A673 (cell line): ENCODE measurements at regions not wholly inside any gene's neighbourhood (a gene's known extent, or its start where the extent isn't known, plus 50 kb on each side); places are given as distances from the start of the nearest gene placed in this dataset.

ENCODE experiments used
- BruUV-seq: library from RNA; stranded (reverse); fragments of 400-500 nt; replicated peaks from 2 replicates; lab custom pipeline; 2021; lab: Mats Ljungman, UMichigan
- CTCF ChIA-PET: fragments of 300-600 bp; sonication (Branson Sonifier 250); formaldehyde crosslinking; loops from one replicate; lab custom pipeline; 2022; ENCODE audit warnings: antibody characterized with exemption; lab: Charles Lee
- POLR2A ChIA-PET: fragments of 300-600 bp; sonication (Branson Sonifier 250); formaldehyde crosslinking; loops from one replicate; lab custom pipeline; 2022; ENCODE audit warnings: antibody characterized with exemption; ENCODE audit not compliant: low non-redundant PET; lab: Charles Lee
- DNase-seq: peaks from one replicate; pipeline ENCODE4 v3.0.0-alpha.2; 2015; ENCODE audit warnings: low spot score
- H3K27ac ChIP-seq: fragments of 200-600 bp; sonication (generic); 2 replicates; pipeline ENCODE4 v1.5.1; 2016; ENCODE audit warnings: mixed run types, low read depth, mild to moderate bottlenecking, mixed read lengths, antibody characterized with exemption, low read length; ENCODE audit not compliant: poor library complexity, severe bottlenecking
- H3K27me3 ChIP-seq: fragments of 200-600 bp; sonication (generic); replicated peaks from 2 replicates; pipeline ENCODE4 v1.6.1; 2017; ENCODE audit warnings: mixed run types, low read depth, mild to moderate bottlenecking, mixed read lengths, antibody characterized with exemption, low read length; ENCODE audit not compliant: insufficient read depth, poor library complexity
- H3K36me3 ChIP-seq: fragments of 200-600 bp; sonication (generic); 2 replicates; pipeline ENCODE4 v1.6.1; 2016; ENCODE audit warnings: mixed run types, mild to moderate bottlenecking, mixed read lengths, antibody characterized with exemption, low read length; ENCODE audit not compliant: insufficient read depth, poor library complexity, severe bottlenecking
- H3K4me1 ChIP-seq: fragments of 200-600 bp; sonication (generic); 2 replicates; pipeline ENCODE4 v1.6.1; 2017; ENCODE audit warnings: mixed run types, mild to moderate bottlenecking, mixed read lengths, antibody characterized with exemption, low read length; ENCODE audit not compliant: insufficient read depth, poor library complexity, severe bottlenecking
- H3K4me3 ChIP-seq: fragments of 200-600 bp; sonication (generic); 2 replicates; pipeline ENCODE4 v1.5.1; 2016; ENCODE audit warnings: low read depth, mixed run types, mild to moderate bottlenecking, mixed read lengths, low read length; ENCODE audit not compliant: poor library complexity, severe bottlenecking
- H3K9me3 ChIP-seq: fragments of 200-600 bp; sonication (generic); 2 replicates; pipeline ENCODE4 v1.6.1; 2016; ENCODE audit warnings: mixed run types, low read depth, mild to moderate bottlenecking, mixed read lengths, antibody characterized with exemption, low read length; ENCODE audit not compliant: poor library complexity, severe bottlenecking
- CTCF ChIP-seq: fragments of 300-800, 200-600 bp; sonication (generic); conservative IDR thresholded peaks from 2 replicates; pipeline ENCODE4 v1.5.1; 2017; ENCODE audit warnings: low read depth, mild to moderate bottlenecking, antibody characterized with exemption, low read length, moderate library complexity, mixed read lengths
- EZH2 ChIP-seq: fragments of 200-600 bp; sonication (generic); IDR thresholded peaks from 2 replicates; pipeline ENCODE4 v1.6.1; 2017; ENCODE audit warnings: borderline replicate concordance, low read depth, mild to moderate bottlenecking, mixed read lengths, antibody characterized with exemption, low read length; ENCODE audit not compliant: poor library complexity, severe bottlenecking
- intact Hi-C: fragments of 100-400 bp; cut with micrococcal nuclease; formaldehyde crosslinking; loops from one replicate; pipeline ENCODE4 v1.10.0; 2022; ENCODE audit not compliant: unreplicated experiment

GRCh38 chr3:159432682-159433340 lies 555.8 kb upstream of the IL12A start:
- TF ChIP-seq EZH2 = no peak
- TF ChIP-seq CTCF = no peak
- POLR2A ChIA-PET = no interaction called here
- Histone ChIP-seq H3K9me3 (no peaks in the 10 kb centered on the region), H3K36me3 (no peaks in the 10 kb centered on the region), H3K4me1 (no peaks in the 10 kb centered on the region), H3K27me3 (no peaks in the 10 kb centered on the region), H3K4me3 (no peak overlapping the region), H3K27ac (no peak overlapping the region)
- BruUV-seq = no TSS peak
- DNase-seq = no peak
- intact Hi-C loops = no loop called here
- CTCF ChIA-PET = no interaction called here

GRCh38 chr3:159439346-159439745 lies 549.3 kb upstream of the IL12A start:
- H3K4me1 ChIP-seq = no peaks in the 10 kb centered on the region
- no peak overlapping the region for H3K27ac ChIP-seq
- intact Hi-C loops = no loop called here
- TF ChIP-seq EZH2 (no peak), CTCF (no peak)
- no peak for DNase-seq
- H3K27me3 ChIP-seq = no peaks in the 10 kb centered on the region
- H3K4me3 ChIP-seq = no peak overlapping the region
- ChIA-PET POLR2A (no interaction called here), CTCF (no interaction called here)
- no peaks in the 10 kb centered on the region for H3K36me3 ChIP-seq
- no TSS peak for BruUV-seq
- H3K9me3 ChIP-seq = no peaks in the 10 kb centered on the region

- POLR2A ChIA-PET = no interaction called here
- no peaks in the 10 kb centered on the region for H3K36me3 ChIP-seq
- no TSS peak for BruUV-seq
- H3K4me3 ChIP-seq = no peak overlapping the region
- no peaks in the 10 kb centered on the region for H3K27me3 ChIP-seq
- TF ChIP-seq CTCF (no peak), EZH2 (no peak)
- H3K27ac ChIP-seq = no peak overlapping the region
- CTCF ChIA-PET = no interaction called here
- intact Hi-C loops = no loop called here
- H3K9me3 ChIP-seq = no peaks in the 10 kb centered on the region
- H3K4me1 ChIP-seq = no peaks in the 10 kb centered on the region
- no peak for DNase-seq
These were observed 547.4 kb upstream of the IL12A start for GRCh38 chr3:159441279-159441678.
